PC-3 (cell line): ENCODE measurements at regions not wholly inside any gene's neighbourhood (a gene's known extent, or its start where the extent isn't known, plus 50 kb on each side); places are given as distances from the start of the nearest gene placed in this dataset.

ENCODE experiments used
- CTCF ChIP-seq: fragments of 300-600 bp; sonication (generic); conservative IDR thresholded peaks from 2 replicates; pipeline ENCODE4 v1.5.1; 2017; ENCODE audit warnings: antibody characterized with exemption, low read depth, mild to moderate bottlenecking, low read length
- EZH2 ChIP-seq: fragments of 300-600 bp; sonication (generic); IDR thresholded peaks from one replicate; pipeline ENCODE4 v1.6.1; 2017; ENCODE audit warnings: antibody characterized with exemption, mild to moderate bottlenecking, low read length; ENCODE audit not compliant: unreplicated experiment

- no peak for TF ChIP-seq CTCF
- TF ChIP-seq EZH2, result no peak
These were observed 199.7 kb downstream of the ADCYAP1 start for GRCh38 chr18:1104181-1104881.
